H9 (cell line): ENCODE measurements at regions not wholly inside any gene's neighbourhood (a gene's known extent, or its start where the extent isn't known, plus 50 kb on each side); places are given as distances from the start of the nearest gene placed in this dataset.

Experiments used
- DNase-seq: peaks from one replicate; pipeline ENCODE4 v3.0.0-alpha.2; 2017
- H2AFZ ChIP-seq: one replicate; pipeline ENCODE4 v1.6.1; 2013; ENCODE audit warnings: mild to moderate bottlenecking, low read length, control low read depth, moderate library complexity
- H2AK5ac ChIP-seq: 2 replicates; pipeline ENCODE4 v1.6.1; 2013; ENCODE audit warnings: low read length, control low read depth, mixed read lengths; ENCODE audit not compliant: insufficient read length
- H2BK120ac ChIP-seq: one replicate; pipeline ENCODE4 v1.6.1; 2013; ENCODE audit warnings: low read depth, mild to moderate bottlenecking, low read length, control low read depth, inconsistent platforms; ENCODE audit not compliant: poor library complexity, severe bottlenecking
- H2BK12ac ChIP-seq: 2 replicates; pipeline ENCODE4 v1.6.1; 2013; ENCODE audit warnings: low read length, control low read depth, mixed read lengths, low read depth; ENCODE audit not compliant: insufficient read length
- H2BK15ac ChIP-seq: 2 replicates; pipeline ENCODE4 v1.6.1; 2013; ENCODE audit warnings: low read depth, low read length, control low read depth
- H2BK20ac ChIP-seq: one replicate; pipeline ENCODE4 v1.6.1; 2013; ENCODE audit warnings: low read depth, mild to moderate bottlenecking, low read length, control low read depth, inconsistent platforms; ENCODE audit not compliant: poor library complexity, severe bottlenecking
- H2BK5ac ChIP-seq: 2 replicates; pipeline ENCODE4 v1.6.1; 2013; ENCODE audit warnings: low read length, control low read depth, mixed read lengths; ENCODE audit not compliant: insufficient read length
- H3K14ac ChIP-seq: 2 replicates; pipeline ENCODE4 v1.6.1; 2013; ENCODE audit warnings: low read length, control low read depth; ENCODE audit not compliant: insufficient read depth
- H3K18ac ChIP-seq: 2 replicates; pipeline ENCODE4 v1.6.1; 2013; ENCODE audit warnings: low read depth, mild to moderate bottlenecking, mixed read lengths, low read length, control low read depth; ENCODE audit not compliant: insufficient read length
- H3K23ac ChIP-seq: 2 replicates; pipeline ENCODE4 v1.6.1; 2013; ENCODE audit warnings: low read length, control low read depth, mixed read lengths, low read depth; ENCODE audit not compliant: insufficient read length
- H3K23me2 ChIP-seq: 2 replicates; pipeline ENCODE4 v1.6.1; 2013; ENCODE audit warnings: low read depth, mild to moderate bottlenecking, mixed read lengths, low read length, control low read depth; ENCODE audit not compliant: insufficient read length, poor library complexity, severe bottlenecking
- H3K27ac ChIP-seq: 2 replicates; pipeline ENCODE4 v1.5.1; 2013; ENCODE audit warnings: low read length, control low read depth, mixed read lengths, low read depth; ENCODE audit not compliant: insufficient read length
- H3K27me3 ChIP-seq: 2 replicates; pipeline ENCODE4 v1.6.1; 2013; ENCODE audit warnings: low read length, control low read depth, inconsistent platforms; ENCODE audit not compliant: insufficient read depth
- H3K4ac ChIP-seq: 2 replicates; pipeline ENCODE4 v1.6.1; 2013; ENCODE audit warnings: low read depth, mild to moderate bottlenecking, control low read depth, inconsistent platforms, low read length, moderate library complexity
- H3K4me1 ChIP-seq: 2 replicates; pipeline ENCODE4 v1.6.1; 2013; ENCODE audit warnings: low read length, control low read depth, inconsistent platforms; ENCODE audit not compliant: insufficient read depth
- H3K4me2 ChIP-seq: 2 replicates; pipeline ENCODE4 v1.6.1; 2013; ENCODE audit warnings: low read length, control low read depth, mixed read lengths; ENCODE audit not compliant: insufficient read length, insufficient read depth
- H3K56ac ChIP-seq: 2 replicates; pipeline ENCODE4 v1.6.1; 2013; ENCODE audit warnings: low read depth, mild to moderate bottlenecking, mixed read lengths, low read length, control low read depth; ENCODE audit not compliant: insufficient read length
- H3K79me1 ChIP-seq: 2 replicates; pipeline ENCODE4 v1.6.1; 2013; ENCODE audit warnings: low read depth, mild to moderate bottlenecking, moderate library complexity, low read length, control low read depth, inconsistent platforms; ENCODE audit not compliant: insufficient read depth, poor library complexity, severe bottlenecking
- H3K79me2 ChIP-seq: 2 replicates; pipeline ENCODE4 v1.6.1; 2013; ENCODE audit warnings: low read length, control low read depth, inconsistent platforms; ENCODE audit not compliant: insufficient read depth
- H3K9ac ChIP-seq: 2 replicates; pipeline ENCODE4 v1.6.1; 2013; ENCODE audit warnings: low read length, control low read depth, mixed read lengths; ENCODE audit not compliant: insufficient read length; ENCODE audit errors: extremely low read depth
- H3K9me3 ChIP-seq: one replicate; pipeline ENCODE4 v1.6.1; 2013; ENCODE audit warnings: low read depth, low read length, inconsistent platforms; ENCODE audit not compliant: control insufficient read depth
- H3T11ph ChIP-seq: one replicate; pipeline ENCODE4 v1.6.1; 2013; ENCODE audit warnings: mild to moderate bottlenecking, low read length, control low read depth, inconsistent platforms
- H4K20me1 ChIP-seq: one replicate; pipeline ENCODE4 v1.6.1; 2013; ENCODE audit not compliant: control insufficient read depth, insufficient read length, insufficient read depth
- H4K5ac ChIP-seq: 2 replicates; pipeline ENCODE4 v1.6.1; 2013; ENCODE audit warnings: low read depth, mild to moderate bottlenecking, mixed read lengths, low read length, control low read depth; ENCODE audit not compliant: insufficient read length
- H4K8ac ChIP-seq: replicated peaks from 2 replicates; pipeline ENCODE4 v1.6.1; 2013; ENCODE audit warnings: low read length, control low read depth, mixed read lengths, low read depth; ENCODE audit not compliant: insufficient read length
- H4K91ac ChIP-seq: 2 replicates; pipeline ENCODE4 v1.6.1; 2013; ENCODE audit warnings: low read depth, mild to moderate bottlenecking, moderate library complexity, mixed read lengths, low read length, control low read depth; ENCODE audit not compliant: insufficient read length
- H3K27ac Mint-ChIP-seq, 3 experiments: 2 replicates in 2 of 3; 3 replicates in 1 of 3; pipeline ENCODE4 v1.8.0; 2020 to 2021; ENCODE audit warnings: mixed read lengths in 3 of 3, mild to moderate bottlenecking in 1 of 3, moderate library complexity in 1 of 3
- H3K27me3 Mint-ChIP-seq: 2 replicates; pipeline ENCODE4 v1.8.0; 2021; ENCODE audit warnings: low read depth, mild to moderate bottlenecking, moderate library complexity, mixed read lengths
- H3K36me3 Mint-ChIP-seq, 3 experiments: 2 replicates in 2 of 3; 3 replicates in 1 of 3; pipeline ENCODE4 v1.8.0; 2020 to 2021; ENCODE audit warnings: low read depth in 3 of 3, mixed read lengths in 3 of 3; ENCODE audit not compliant: insufficient read depth in 1 of 3
- H3K4me1 Mint-ChIP-seq, 2 experiments: 2 replicates each; pipeline ENCODE4 v1.8.0; 2020; ENCODE audit warnings: mixed read lengths in 2 of 2
- H3K4me3 Mint-ChIP-seq, 2 experiments: 2 replicates in 1 of 2; 3 replicates in 1 of 2; pipeline ENCODE4 v1.8.0; 2020 to 2021; ENCODE audit warnings: mild to moderate bottlenecking in 2 of 2, mixed read lengths in 2 of 2, moderate library complexity in 1 of 2
- H3K9me3 Mint-ChIP-seq, 2 experiments: 2 replicates in 1 of 2; 3 replicates in 1 of 2; pipeline ENCODE4 v1.8.0; 2020; ENCODE audit warnings: mild to moderate bottlenecking in 2 of 2, mixed read lengths in 2 of 2, moderate library complexity in 1 of 2
- CTCF ChIP-seq: fragments of 200-600 bp; sonication (generic); conservative IDR thresholded peaks from 3 replicates; pipeline ENCODE4 v1.8.0; 2021; ENCODE audit warnings: antibody characterized with exemption, mild to moderate bottlenecking
- WGBS: extraction: QIAGEN DNeasy Blood & Tissue Kit; methylation state at CpG from one replicate; pipeline ENCODE4 v1.1.7; 2013; ENCODE audit warnings: missing lambda C conversion rate, low lambda C conversion rate, mixed read lengths; ENCODE audit not compliant: insufficient read length; ENCODE audit errors: extremely low coverage; 5-methylcytosine and 5-hydroxymethylcytosine counted together

- H2BK120ac ChIP-seq = no peak overlapping the region
- H3K4me3 Mint-ChIP-seq = no peak overlapping the region
These were observed 125.5 kb downstream of the GPX5 start for GRCh38 chr6:28651161-28651560.

More at GRCh38 chr6:28651161-28651560, 125.5 kb downstream of the GPX5 start:
- Histone ChIP-seq H3T11ph (no peak overlapping the region), H3K27me3 (no peaks in the 10 kb centered on the region), H2BK5ac (no peak overlapping the region), H3K56ac (no peak overlapping the region), H3K23me2 (peaks cover 3% of the 10 kb centered on the region), H2AK5ac (no peak overlapping the region), H4K20me1 (no peaks in the 10 kb centered on the region), H3K79me1 (no peaks in the 10 kb centered on the region), H2BK20ac (no peak overlapping the region), H3K4me2 (no peak overlapping the region), H3K79me2 (no peaks in the 10 kb centered on the region), H2BK12ac (no peak overlapping the region), H3K23ac (no peak overlapping the region), H3K27ac (no peak overlapping the region), H3K9me3 (no peaks in the 10 kb centered on the region), H2BK15ac (no peak overlapping the region), H4K8ac (no peak overlapping the region), H3K4me1 (no peaks in the 10 kb centered on the region), H3K18ac (no peak overlapping the region), H2AFZ (no peak overlapping the region), H4K5ac (no peak overlapping the region), H3K14ac (no peak overlapping the region), H3K4ac (no peak overlapping the region), H4K91ac (no peak overlapping the region), H3K9ac (no peak overlapping the region)
- no peak for DNase-seq
- Mint-ChIP-seq H3K9me3 (no peaks in the 10 kb centered on the region), H3K36me3 (no peaks in the 10 kb centered on the region), H3K4me1 (no peaks in the 10 kb centered on the region; a peak in 1 of 4 replicates), H3K27ac (no peak overlapping the region), H3K27me3 (peaks cover 3% of the 10 kb centered on the region)
- no peak for TF ChIP-seq CTCF
- no CpG with 5 or more reads among the region's 6 CpGs for WGBS
